Mammary epithelial cell (primary cell): ENCODE measurements at regions not wholly inside any gene's neighbourhood (a gene's known extent, or its start where the extent isn't known, plus 50 kb on each side); places are given as distances from the start of the nearest gene placed in this dataset.

Experiments
- CTCF ChIP-seq, 2 donors: IDR thresholded peaks in 1 of 2; conservative IDR thresholded peaks in 1 of 2; 2 replicates each; pipeline ENCODE4 v1.5.1; 2011 to 2012; ENCODE audit warnings: inconsistent platforms in 2 of 2, low read length in 2 of 2, mild to moderate bottlenecking in 2 of 2, control low read depth in 1 of 2, low read depth in 1 of 2; ENCODE audit not compliant: insufficient read depth in 1 of 2; ENCODE audit errors: extremely low read depth in 1 of 2
- EZH2 ChIP-seq: IDR thresholded peaks from 2 replicates; pipeline ENCODE4 v1.6.1; 2012; ENCODE audit warnings: low read length, inconsistent platforms, borderline replicate concordance

- TF ChIP-seq CTCF (conservative IDR thresholded peaks at IDR 0.05 in 1 of 2, IDR thresholded peaks at IDR 0.05 in 1 of 2; ENCODE audit: extremely low read depth in 1 of 2, insufficient read depth in 1 of 2, low read depth in 1 of 2, low read length in 2 of 2) (no peak), EZH2 (no peak)
Observed at GRCh38 chr16:63192980-63193379, 1156.7 kb upstream of the CDH8 start.
